ENCODE measurements at regions not wholly inside any gene's neighbourhood (a gene's known extent, or its start where the extent isn't known, plus 50 kb on each side); places are given as distances from the start of the nearest gene placed in this dataset.
"Not testable (repeated sequence)": the region's sequence is repeated elsewhere in the genome, so short reads cannot be mapped to it uniquely, and the experiment has no call there.

DNA sequence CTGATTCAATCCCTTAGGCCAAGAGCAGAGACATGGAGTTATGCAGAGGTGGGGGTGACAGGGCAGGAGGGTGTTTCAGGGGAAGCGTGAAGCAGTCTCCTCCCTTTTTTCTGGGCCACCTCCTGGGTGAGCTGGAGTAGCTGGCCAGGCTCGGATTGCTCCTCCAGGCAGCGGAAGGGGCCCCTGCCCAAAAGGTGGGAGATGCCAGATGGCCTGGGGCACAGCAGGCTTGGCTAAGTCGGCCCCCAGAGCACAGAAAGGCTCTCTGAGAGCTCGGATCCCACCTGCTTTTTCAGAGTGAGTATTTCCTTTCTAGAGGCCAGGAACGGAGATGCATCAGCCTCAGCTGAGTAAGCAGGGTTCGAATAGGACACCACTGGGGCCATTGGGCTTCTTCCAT lies 196.9 kb downstream of the ANKRD30B start:
- no peak for TF ChIP-seq POLR2A (IDR thresholded peaks at IDR 0.05; ENCODE audit: extremely low read depth, insufficient read length)
- TF ChIP-seq MYC (IDR thresholded peaks at IDR 0.05; ENCODE audit: low read depth, low read length) = no peak
- TF ChIP-seq, protein P1, sequence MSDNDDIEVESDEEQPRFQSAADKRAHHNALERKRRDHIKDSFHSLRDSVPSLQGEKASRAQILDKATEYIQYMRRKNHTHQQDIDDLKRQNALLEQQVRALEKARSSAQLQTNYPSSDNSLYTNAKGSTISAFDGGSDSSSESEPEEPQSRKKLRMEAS (IDR thresholded peaks at IDR 0.05; ENCODE audit: low read depth, low read length) = no peak
- TF ChIP-seq, protein P2, sequence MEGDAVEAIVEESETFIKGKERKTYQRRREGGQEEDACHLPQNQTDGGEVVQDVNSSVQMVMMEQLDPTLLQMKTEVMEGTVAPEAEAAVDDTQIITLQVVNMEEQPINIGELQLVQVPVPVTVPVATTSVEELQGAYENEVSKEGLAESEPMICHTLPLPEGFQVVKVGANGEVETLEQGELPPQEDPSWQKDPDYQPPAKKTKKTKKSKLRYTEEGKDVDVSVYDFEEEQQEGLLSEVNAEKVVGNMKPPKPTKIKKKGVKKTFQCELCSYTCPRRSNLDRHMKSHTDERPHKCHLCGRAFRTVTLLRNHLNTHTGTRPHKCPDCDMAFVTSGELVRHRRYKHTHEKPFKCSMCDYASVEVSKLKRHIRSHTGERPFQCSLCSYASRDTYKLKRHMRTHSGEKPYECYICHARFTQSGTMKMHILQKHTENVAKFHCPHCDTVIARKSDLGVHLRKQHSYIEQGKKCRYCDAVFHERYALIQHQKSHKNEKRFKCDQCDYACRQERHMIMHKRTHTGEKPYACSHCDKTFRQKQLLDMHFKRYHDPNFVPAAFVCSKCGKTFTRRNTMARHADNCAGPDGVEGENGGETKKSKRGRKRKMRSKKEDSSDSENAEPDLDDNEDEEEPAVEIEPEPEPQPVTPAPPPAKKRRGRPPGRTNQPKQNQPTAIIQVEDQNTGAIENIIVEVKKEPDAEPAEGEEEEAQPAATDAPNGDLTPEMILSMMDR (IDR thresholded peaks at IDR 0.05; ENCODE audit: low read depth, low read length) = no peak
- H3K4me3 ChIP-seq (ENCODE audit: low read depth, low read length) = no peak overlapping the region
- no peak for DNase-seq (ENCODE audit: low read depth)

DNA sequence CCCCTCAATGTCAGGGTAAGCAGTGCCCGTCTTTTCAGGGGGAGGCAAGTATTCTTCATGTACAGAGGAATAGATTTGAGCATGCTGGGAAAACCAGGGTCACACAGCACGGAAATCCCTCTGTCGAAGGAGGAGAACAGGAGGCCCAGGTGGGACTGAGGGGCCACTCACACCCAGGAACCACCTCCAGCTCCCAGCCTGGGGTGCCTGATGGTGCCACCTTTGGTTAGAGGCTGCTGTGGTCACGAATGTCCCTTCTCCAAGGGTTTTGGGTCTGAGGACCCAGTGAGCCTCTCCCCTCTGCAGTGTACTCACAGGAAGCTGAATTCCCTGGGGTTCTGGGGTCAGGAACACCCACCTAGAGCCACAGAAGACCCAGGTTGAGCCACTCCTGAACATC lies 197.3 kb downstream of the ANKRD30B start:
- TF ChIP-seq, protein P2 (IDR thresholded peaks at IDR 0.05; ENCODE audit: low read depth, low read length) = no peak
- TF ChIP-seq MYC (IDR thresholded peaks at IDR 0.05; ENCODE audit: low read depth, low read length) = no peak
- TF ChIP-seq, protein P1 (IDR thresholded peaks at IDR 0.05; ENCODE audit: low read depth, low read length) = no peak
- no peak for TF ChIP-seq POLR2A (IDR thresholded peaks at IDR 0.05; ENCODE audit: extremely low read depth, insufficient read length)
- H3K4me3 ChIP-seq (ENCODE audit: low read depth, low read length) = no peak overlapping the region
- no peak for DNase-seq (ENCODE audit: low read depth)

DNA sequence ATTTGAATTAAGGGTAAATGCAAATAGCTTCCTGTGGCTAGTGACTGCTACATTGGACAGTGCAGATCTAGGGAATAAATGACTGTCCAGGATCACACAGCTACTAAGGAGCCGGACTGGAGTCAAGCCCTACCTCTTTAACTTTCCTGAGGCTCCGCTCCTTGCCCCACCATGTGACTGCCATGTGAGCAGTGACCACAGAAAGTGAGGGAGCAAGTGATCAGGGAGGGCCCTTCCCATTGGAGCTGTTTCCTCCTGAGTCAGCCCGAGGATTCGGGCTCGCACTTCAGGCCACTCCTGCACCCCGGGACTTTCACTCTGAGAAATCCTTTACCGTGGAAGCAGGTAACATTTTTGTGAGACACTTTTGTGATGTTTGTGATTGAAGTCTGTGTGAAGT lies 198.0 kb downstream of the ANKRD30B start:
- DNase-seq (ENCODE audit: low read depth) = no peak
- H3K4me3 ChIP-seq (ENCODE audit: low read depth, low read length) = no peak overlapping the region
- TF ChIP-seq, protein P1 (IDR thresholded peaks at IDR 0.05; ENCODE audit: low read depth, low read length) = no peak
- TF ChIP-seq, protein P2 (IDR thresholded peaks at IDR 0.05; ENCODE audit: low read depth, low read length) = no peak

DNA sequence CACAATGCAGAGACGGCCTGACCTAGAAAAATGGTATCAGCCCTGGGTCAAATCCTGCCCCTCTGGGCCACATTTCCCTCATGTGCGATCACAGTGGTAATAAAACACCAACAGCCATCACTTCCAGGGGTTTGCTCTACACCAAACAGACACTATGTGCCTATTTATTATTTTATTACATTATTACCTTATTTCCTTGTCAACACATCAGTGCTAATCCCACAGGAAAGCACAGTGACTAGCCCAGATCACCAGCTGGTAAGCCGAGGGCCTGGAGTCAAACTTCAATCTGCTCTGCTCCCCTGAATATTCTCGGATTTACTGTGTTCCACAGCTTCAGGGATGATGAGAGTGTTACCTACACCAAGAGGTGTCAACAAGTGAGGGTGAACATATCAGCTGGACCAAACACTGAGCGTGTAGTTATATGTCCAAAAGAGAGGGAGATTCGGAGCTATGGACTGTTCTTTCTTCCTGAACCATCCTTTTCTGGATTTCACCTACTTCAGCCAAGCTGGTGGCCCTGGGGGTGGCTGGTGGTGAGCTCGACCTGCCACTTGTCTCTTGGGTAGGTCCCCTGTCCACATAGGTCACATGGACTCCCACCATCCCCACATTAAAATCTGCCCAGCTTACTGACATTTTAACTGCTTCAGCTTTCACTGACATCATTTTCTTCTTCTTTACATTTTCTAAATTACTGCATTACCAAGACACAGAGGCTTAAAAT lies 198.9 kb downstream of the ANKRD30B start:
- DNase-seq (ENCODE audit: low read depth); H3K4me3 ChIP-seq (ENCODE audit: low read depth, low read length): not testable (repeated sequence)

DNA sequence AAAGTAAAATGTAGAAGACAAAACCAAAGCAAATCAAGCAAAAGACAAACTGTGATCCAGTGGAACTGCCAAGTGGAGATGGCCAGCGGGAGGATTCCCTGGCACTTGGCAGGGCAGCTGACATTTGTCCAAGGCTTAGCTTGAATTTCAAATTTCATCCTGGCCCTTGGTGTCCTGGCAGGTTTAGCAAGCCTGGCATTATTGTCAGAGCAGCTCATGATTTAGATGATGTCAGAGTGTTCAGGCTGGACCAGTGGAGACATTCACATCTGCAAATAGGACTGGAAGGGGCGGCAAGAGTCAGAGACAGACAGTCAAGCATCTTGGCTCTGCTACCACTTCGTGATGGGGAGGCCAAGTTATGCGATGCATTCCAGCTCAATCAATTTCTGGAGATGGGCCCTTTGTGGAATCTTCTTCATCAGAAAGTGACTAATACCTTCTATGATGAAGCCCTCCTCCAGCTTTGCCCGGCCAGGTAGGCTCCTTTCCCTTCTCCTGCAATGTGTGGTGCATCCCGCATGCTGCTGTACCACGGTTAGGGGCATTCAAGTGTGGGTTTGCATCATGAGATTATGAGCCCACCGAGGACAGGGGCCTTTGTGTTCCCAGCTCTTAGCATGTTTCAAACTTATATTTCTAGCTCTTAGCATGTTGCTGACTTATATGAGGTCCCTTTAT lies 199.7 kb downstream of the ANKRD30B start:
- H3K4me3 ChIP-seq (ENCODE audit: low read depth, low read length) = no peak overlapping the region
- DNase-seq (ENCODE audit: low read depth) = no peak

DNA sequence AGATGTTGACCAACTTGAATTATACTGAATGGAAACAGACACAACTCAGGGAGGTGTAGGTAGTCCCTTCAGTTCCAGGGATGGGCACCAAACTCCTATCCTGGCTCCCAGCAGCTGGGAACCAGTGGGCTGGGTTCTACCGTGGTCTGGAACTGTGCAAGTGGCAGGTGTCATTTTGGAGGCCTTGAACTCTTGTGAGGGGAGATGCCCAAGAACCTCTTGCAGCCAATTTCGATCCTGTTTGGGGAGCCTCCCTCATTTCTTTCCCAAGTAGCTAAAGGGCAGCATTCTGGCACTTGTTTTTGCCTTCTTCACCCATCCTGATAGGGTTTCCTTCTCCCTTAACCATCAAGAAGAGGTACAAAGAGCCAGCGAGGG lies 200.2 kb downstream of the ANKRD30B start:
- no peak overlapping the region for H3K4me3 ChIP-seq (ENCODE audit: low read depth, low read length)
- DNase-seq (ENCODE audit: low read depth) = no peak
- TF ChIP-seq, protein P1 (IDR thresholded peaks at IDR 0.05; ENCODE audit: low read depth, low read length) = no peak
- TF ChIP-seq, protein P2 (IDR thresholded peaks at IDR 0.05; ENCODE audit: low read depth, low read length) = no peak
- TF ChIP-seq MYC (IDR thresholded peaks at IDR 0.05; ENCODE audit: low read depth, low read length) (no peak), POLR2A (IDR thresholded peaks at IDR 0.05; ENCODE audit: extremely low read depth, insufficient read length) (no peak)

More for the DNA sequence above, 199.7 kb downstream of the ANKRD30B start:
- TF ChIP-seq, protein P2 (IDR thresholded peaks at IDR 0.05; ENCODE audit: low read depth, low read length) = no peak
- TF ChIP-seq MYC (IDR thresholded peaks at IDR 0.05; ENCODE audit: low read depth, low read length) (no peak), POLR2A (IDR thresholded peaks at IDR 0.05; ENCODE audit: extremely low read depth, insufficient read length) (no peak)
- TF ChIP-seq, protein P1 (IDR thresholded peaks at IDR 0.05; ENCODE audit: low read depth, low read length) = no peak

Measured in NB4 (cell line).